ENCODE measurements at regions not wholly inside any gene's neighbourhood (a gene's known extent, or its start where the extent isn't known, plus 50 kb on each side); places are given as distances from the start of the nearest gene placed in this dataset.

GRCh38 chr2:104378853-104379374 is 475.0 kb upstream of the POU3F3 start:
- TF ChIP-seq CTCF (conservative IDR thresholded peaks at IDR 0.05; ENCODE audit: control insufficient read depth, insufficient read depth, low read depth, low read length) = no peak
- no peak for DNase-seq (ENCODE audit: low read depth)
- H3K4me3 ChIP-seq (ENCODE audit: control insufficient read depth, low read depth, low read length) = no peak overlapping the region

- no peak for TF ChIP-seq CTCF (conservative IDR thresholded peaks at IDR 0.05; ENCODE audit: control insufficient read depth, insufficient read depth, low read depth, low read length)
- H3K4me3 ChIP-seq (ENCODE audit: control insufficient read depth, low read depth, low read length) = no peak overlapping the region
- no peak for DNase-seq (ENCODE audit: low read depth)
These were observed 469.0 kb upstream of the POU3F3 start for GRCh38 chr2:104384961-104385360.

GRCh38 chr2:104385743-104386142 is 468.2 kb upstream of the POU3F3 start:
- DNase-seq (ENCODE audit: low read depth) = no peak
- H3K4me3 ChIP-seq (ENCODE audit: control insufficient read depth, low read depth, low read length) = no peak overlapping the region
- TF ChIP-seq CTCF (conservative IDR thresholded peaks at IDR 0.05; ENCODE audit: control insufficient read depth, insufficient read depth, low read depth, low read length) = no peak

GRCh38 chr2:104388296-104388695 is 465.6 kb upstream of the POU3F3 start:
- no peak for DNase-seq (ENCODE audit: low read depth)
- TF ChIP-seq CTCF (conservative IDR thresholded peaks at IDR 0.05; ENCODE audit: control insufficient read depth, insufficient read depth, low read depth, low read length) = no peak
- H3K4me3 ChIP-seq (ENCODE audit: control insufficient read depth, low read depth, low read length) = no peak overlapping the region

GRCh38 chr2:104402825-104403224 is 451.1 kb upstream of the POU3F3 start:
- TF ChIP-seq CTCF (conservative IDR thresholded peaks at IDR 0.05; ENCODE audit: control insufficient read depth, insufficient read depth, low read depth, low read length) = no peak
- H3K4me3 ChIP-seq (ENCODE audit: control insufficient read depth, low read depth, low read length) = no peak overlapping the region
- DNase-seq (ENCODE audit: low read depth) = no peak

GRCh38 chr2:104404526-104404925 is 449.4 kb upstream of the POU3F3 start:
- no peak overlapping the region for H3K4me3 ChIP-seq (ENCODE audit: control insufficient read depth, low read depth, low read length)
- no peak for TF ChIP-seq CTCF (conservative IDR thresholded peaks at IDR 0.05; ENCODE audit: control insufficient read depth, insufficient read depth, low read depth, low read length)
- DNase-seq (ENCODE audit: low read depth) = no peak

DNA sequence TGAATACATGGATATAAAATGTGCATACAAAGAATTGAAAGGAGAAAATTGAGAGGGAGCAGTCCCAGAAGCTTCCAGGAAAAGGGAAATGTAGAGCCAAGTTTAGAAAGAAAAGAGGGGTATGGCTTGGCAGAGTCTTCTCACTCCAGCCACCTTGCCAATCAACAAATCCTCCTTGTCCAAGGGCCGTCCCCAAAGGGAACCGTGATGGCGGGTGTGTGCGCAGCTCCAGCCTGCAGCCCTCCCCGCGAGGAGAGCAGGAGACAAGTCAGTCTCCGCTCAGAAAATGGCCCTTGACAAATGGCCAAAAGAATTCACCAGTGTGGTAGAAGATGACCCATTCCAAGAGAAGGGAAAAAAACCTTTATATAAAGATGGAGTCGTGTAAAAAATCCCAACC is 448.3 kb upstream of the POU3F3 start:
- no peak for DNase-seq (ENCODE audit: low read depth)
- TF ChIP-seq CTCF (conservative IDR thresholded peaks at IDR 0.05; ENCODE audit: control insufficient read depth, insufficient read depth, low read depth, low read length) = no peak

More for the DNA sequence above, 448.3 kb upstream of the POU3F3 start:
- no peak overlapping the region for H3K4me3 ChIP-seq (ENCODE audit: control insufficient read depth, low read depth, low read length)
